HG03342 (cell line): ENCODE measurements at regions not wholly inside any gene's neighbourhood (a gene's known extent, or its start where the extent isn't known, plus 50 kb on each side); places are given as distances from the start of the nearest gene placed in this dataset.

Experiments used
- ATAC-seq: cut with Tn5 transposase; IDR thresholded peaks from one replicate; pipeline ENCODE4 v1.9.1; 2021; ENCODE audit warnings: mild to moderate bottlenecking, moderate library complexity; ENCODE audit not compliant: unreplicated experiment

GRCh38 chr20:6499566-6499965, 267.9 kb upstream of the BMP2 start:
- no peak for ATAC-seq

DNA sequence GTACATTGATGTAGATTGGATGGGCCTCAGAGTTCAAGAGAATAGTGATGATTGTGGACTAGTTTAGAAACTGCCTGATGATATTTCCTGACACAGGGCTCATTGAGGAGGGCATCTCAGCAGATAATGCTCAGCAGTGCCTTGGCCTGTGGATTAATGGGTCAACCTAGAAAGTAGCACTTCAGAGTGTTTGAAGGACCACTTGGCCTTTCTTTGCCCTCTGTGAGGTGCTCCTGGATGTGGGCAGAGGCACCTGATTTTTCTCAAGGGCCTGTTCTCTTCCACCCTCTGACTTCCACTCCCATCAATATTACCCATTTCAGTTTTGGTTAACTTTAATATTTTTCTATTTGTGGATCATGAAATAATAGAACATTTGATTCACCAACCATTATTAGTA, 270.6 kb upstream of the BMP2 start:
- no peak for ATAC-seq

DNA sequence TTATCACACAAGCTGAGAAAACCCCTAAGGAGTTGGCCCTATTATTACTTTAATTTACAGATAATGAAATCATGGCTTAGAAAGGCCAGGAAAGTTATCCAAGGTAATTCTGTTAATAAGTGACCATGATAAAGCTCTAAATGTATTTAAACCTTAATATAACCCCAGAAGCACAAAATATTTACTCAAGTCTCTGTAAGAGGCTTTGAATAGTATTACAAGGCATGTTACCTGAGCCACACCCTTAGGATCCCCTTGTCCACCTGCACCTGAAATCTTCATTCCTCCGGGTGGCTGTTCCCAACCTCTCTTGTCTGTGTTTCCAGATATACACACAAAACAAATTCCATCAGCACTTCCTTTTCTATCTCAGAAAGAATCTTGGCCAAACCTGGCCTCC, 271.6 kb upstream of the BMP2 start:
- ATAC-seq: no peak

- no peak for ATAC-seq
Measured at GRCh38 chr20:6492271-6493055, 275.0 kb upstream of the BMP2 start.

DNA sequence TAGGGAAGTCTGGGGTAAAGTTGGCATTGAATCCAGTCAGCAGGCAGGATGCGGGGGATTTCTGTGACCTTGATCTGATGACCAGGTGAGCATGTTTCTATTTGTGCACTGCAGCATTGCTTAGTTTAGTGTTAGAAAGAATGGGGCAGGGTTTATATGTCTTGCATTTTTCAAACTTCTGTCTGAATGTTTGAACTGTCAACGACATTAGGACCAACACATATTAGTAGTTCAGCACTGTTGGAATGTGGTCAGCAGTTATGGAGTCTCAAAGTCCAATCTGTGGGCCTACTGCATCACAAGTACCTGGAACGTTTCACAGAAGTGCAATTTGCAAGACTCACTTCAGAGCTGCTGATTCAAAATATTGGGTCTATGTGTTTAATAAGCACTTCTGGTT, 276.6 kb upstream of the BMP2 start:
- no peak for ATAC-seq

DNA sequence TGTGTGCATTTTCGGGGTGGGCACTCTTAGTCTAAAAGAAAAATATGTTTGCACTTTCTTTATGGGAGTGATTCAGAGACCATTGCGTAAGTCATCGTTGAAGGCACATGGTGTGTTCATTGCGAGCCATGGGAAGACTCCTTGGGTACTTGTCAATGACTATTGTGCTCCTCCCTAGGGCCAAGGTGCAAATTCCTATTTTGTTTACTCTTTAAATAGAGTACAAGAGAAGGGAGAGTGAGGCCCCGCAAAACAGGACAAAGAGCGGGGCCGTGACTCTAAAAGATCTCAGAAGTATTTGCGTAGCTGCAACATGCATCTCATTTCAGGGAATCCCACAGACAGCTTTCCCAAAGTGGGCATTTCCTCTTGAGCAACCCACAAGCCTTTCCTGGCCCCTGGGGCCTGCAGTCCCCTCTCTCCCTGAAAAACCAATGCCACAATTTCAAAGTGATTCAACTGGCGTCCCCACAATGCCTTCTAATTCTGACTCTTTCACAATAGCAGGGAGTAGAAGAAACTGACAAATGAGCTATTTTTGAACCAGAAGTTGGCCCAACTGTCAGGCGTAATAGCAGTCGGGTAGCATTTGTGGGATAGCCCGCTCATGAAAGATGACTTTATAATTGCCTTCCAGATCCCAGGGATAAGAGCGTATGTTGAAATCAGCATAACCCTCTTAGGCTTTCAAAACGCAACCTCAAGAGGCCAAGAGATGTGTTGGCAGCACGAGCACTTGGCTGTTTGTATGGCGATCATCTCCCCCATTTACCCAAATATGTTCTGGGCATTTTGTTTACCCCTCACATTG, 277.9 kb upstream of the BMP2 start:
- no peak for ATAC-seq

DNA sequence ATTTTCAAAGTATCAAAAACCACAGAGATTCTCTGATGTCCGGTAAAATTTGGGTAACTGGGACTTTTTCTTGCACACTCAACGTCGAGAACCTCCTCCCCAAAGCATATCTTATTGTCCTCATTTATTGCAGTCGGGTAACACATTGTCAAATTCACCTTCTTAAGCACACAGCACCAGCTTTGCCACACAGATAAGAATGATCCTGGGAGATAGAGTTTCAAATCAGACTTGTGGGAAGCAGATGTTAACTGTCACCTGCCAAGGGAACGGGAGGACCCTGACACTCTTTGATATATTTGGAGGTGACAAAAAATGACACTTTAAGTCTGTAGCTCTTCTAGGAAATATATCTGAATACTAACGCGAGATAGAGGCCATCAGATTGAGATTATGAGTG, 282.1 kb upstream of the BMP2 start:
- ATAC-seq: no peak

DNA sequence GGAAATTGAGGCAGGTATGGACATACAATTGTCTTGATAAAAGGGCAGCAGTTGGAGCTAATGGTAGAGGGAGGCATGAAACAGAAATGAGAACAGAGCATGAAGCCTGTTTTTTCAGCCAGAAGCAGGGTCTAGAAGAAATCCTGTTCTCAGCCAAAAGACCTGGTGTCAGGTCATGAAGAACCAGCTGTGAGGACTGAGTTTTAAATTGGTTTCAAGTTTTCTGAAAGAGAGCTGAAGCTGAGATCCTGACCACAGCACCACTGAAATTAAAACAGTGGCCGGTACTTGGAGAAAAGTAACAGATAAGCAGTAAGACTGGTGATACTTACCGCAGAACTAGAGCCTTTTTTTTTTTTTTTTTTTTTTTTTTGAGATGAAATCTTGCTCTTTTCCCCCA, 283.8 kb upstream of the BMP2 start:
- no peak for ATAC-seq

GRCh38 chr20:6482486-6482885, 285.0 kb upstream of the BMP2 start:
- no peak for ATAC-seq

- ATAC-seq: no peak
Measured at GRCh38 chr20:6480328-6481200, 286.9 kb upstream of the BMP2 start.

- ATAC-seq: no peak
Measured at GRCh38 chr20:6473197-6473596, 294.3 kb upstream of the BMP2 start.

DNA sequence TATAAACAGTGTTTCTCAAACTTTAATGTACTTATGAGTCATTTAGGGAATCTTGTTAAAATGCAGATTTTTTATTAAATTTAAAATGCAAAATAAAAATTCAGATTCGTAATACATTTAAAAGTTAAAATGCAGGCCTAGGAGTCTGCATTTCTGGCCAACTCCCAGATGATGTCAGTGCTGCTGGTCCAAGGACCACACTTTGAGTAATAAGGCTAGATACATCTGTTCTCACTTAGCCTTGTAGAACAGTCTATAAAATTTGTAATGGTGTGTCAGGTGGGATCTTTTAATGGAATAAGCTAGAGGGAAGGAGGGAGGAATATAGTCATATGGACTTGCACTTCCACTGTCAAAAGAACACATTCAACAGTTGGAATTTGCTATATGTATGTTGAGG, 295.6 kb upstream of the BMP2 start:
- ATAC-seq: no peak

- ATAC-seq: no peak
Measured at GRCh38 chr20:6471110-6471647, 296.3 kb upstream of the BMP2 start.

- ATAC-seq: no peak
Measured at GRCh38 chr20:6469695-6470094, 297.8 kb upstream of the BMP2 start.

- ATAC-seq: no peak
Measured at GRCh38 chr20:6468423-6469116, 298.9 kb upstream of the BMP2 start.

GRCh38 chr20:6467562-6467961, 299.9 kb upstream of the BMP2 start:
- no peak for ATAC-seq

DNA sequence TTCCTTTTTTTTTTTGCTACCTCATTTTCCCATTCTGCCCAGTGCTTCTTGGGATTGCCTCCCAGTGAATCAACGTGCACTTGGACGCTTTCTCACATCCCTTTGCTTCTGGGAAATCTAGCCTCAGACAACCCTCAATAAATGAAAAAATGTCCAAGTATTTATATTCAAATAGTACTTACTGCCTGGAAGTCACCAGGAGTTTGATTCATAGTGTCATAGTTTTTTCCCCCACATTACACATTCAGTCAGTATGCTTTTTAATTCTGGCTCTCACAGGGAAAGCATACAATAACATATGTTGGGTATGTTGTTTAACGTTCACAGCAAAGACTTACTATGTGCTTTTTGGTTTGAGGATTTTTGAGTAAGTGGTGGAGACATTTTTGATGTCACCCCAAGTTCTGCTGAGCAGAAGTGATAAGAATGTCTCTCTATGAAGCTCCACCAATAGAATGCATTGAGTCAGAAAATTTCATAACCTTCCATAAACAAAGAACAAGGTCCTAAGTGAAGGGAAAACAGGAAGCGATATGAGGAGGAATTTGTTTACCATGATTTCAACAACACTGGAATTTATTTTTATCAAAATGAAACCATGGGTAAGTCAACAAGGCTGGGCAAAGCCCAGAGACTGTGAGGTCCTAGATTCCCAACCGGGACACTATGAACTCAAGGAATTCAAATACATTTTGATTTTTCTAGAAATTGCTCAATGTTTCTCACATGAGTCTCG, 301.2 kb upstream of the BMP2 start:
- no peak for ATAC-seq

- ATAC-seq: no peak
Measured at GRCh38 chr20:6450841-6451240, 316.6 kb upstream of the BMP2 start.

GRCh38 chr20:6440443-6440799, 317.6 kb upstream of the FERMT1 start:
- ATAC-seq: no peak
